Osteoblast (primary cell): ENCODE measurements at regions not wholly inside any gene's neighbourhood (a gene's known extent, or its start where the extent isn't known, plus 50 kb on each side); places are given as distances from the start of the nearest gene placed in this dataset.

ENCODE experiments used
- DNase-seq: peaks from one replicate; pipeline ENCODE4 v3.0.0; 2011; ENCODE audit warnings: low spot score, mixed read lengths; ENCODE audit not compliant: insufficient read length; ENCODE audit errors: missing footprints
- H2AFZ ChIP-seq: 2 replicates; pipeline ENCODE4 v1.6.0; 2011; ENCODE audit warnings: mild to moderate bottlenecking, low read length
- H3K27ac ChIP-seq: 2 replicates; pipeline ENCODE4 v1.5.1; 2011; ENCODE audit warnings: mild to moderate bottlenecking, low read depth, low read length, moderate library complexity
- H3K27me3 ChIP-seq: 2 replicates; pipeline ENCODE4 v1.6.0; 2012; ENCODE audit warnings: mild to moderate bottlenecking, control low read depth, inconsistent platforms, low read length, moderate library complexity; ENCODE audit not compliant: insufficient read depth
- H3K36me3 ChIP-seq: 2 replicates; pipeline ENCODE4 v1.5.1; 2011; ENCODE audit warnings: mild to moderate bottlenecking, low read length, control low read depth, moderate library complexity; ENCODE audit not compliant: insufficient read depth
- H3K4me1 ChIP-seq: 2 replicates; pipeline ENCODE4 v1.5.1; 2011; ENCODE audit warnings: mild to moderate bottlenecking, low read length, control low read depth, moderate library complexity; ENCODE audit not compliant: insufficient read depth
- H3K4me2 ChIP-seq: 2 replicates; pipeline ENCODE4 v1.6.0; 2011; ENCODE audit warnings: mild to moderate bottlenecking, low read length; ENCODE audit not compliant: insufficient read depth
- H3K4me3 ChIP-seq: fragments of 200-600 bp; sonication (generic); 3 replicates; pipeline ENCODE4 v1.5.1; 2012; ENCODE audit warnings: mild to moderate bottlenecking, low read length, inconsistent platforms; ENCODE audit not compliant: insufficient read depth
- H3K79me2 ChIP-seq: 2 replicates; pipeline ENCODE4 v1.6.0; 2012; ENCODE audit warnings: mild to moderate bottlenecking, low read length, control low read depth, inconsistent platforms; ENCODE audit not compliant: insufficient read depth
- H3K9me3 ChIP-seq: 2 replicates; pipeline ENCODE4 v1.5.1; 2011; ENCODE audit warnings: low read depth, low read length, control low read depth
- H4K20me1 ChIP-seq: 2 replicates; pipeline ENCODE4 v1.6.0; 2012; ENCODE audit warnings: mild to moderate bottlenecking, low read length, control low read depth; ENCODE audit not compliant: insufficient read depth
- CTCF ChIP-seq: IDR thresholded peaks from 2 replicates; pipeline ENCODE4 v1.5.1; 2011; ENCODE audit warnings: mild to moderate bottlenecking, low read depth, low read length, moderate library complexity; ENCODE audit errors: extremely low read depth

DNA sequence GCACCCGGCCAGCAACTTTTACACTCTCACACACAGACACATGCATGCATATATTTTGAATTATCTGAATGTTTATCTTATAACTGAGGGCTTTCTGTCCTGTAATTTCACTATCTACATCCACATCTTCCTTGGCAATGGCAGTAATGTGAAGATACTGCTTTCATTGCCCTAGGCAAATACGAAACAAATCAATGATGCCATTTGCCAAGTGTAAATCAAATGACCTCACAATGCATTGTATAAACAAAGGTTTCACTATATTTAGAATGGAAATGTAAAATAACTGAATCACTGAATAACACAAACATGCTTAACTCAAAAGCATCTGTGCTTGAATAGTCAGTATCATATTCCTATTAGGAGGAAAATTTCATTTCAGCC, 455.6 kb downstream of the TBL1XR1 start:
- no peaks in the 10 kb centered on the region for H3K4me1 ChIP-seq
- no peak overlapping the region for H2AFZ ChIP-seq
- no peaks in the 10 kb centered on the region for H3K79me2 ChIP-seq
- H3K27me3 ChIP-seq: no peaks in the 10 kb centered on the region
- no peak for TF ChIP-seq CTCF
- H3K36me3 ChIP-seq: no peaks in the 10 kb centered on the region
- no peaks in the 10 kb centered on the region for H4K20me1 ChIP-seq
- H3K27ac ChIP-seq: no peak overlapping the region
- H3K4me3 ChIP-seq: no peak overlapping the region
- DNase-seq: no peak
- no peaks in the 10 kb centered on the region for H3K9me3 ChIP-seq
- no peak overlapping the region for H3K4me2 ChIP-seq

GRCh38 chr3:176740906-176741663, 456.2 kb downstream of the TBL1XR1 start:
- Histone ChIP-seq H2AFZ (no peak overlapping the region), H3K27me3 (no peaks in the 10 kb centered on the region), H3K79me2 (no peaks in the 10 kb centered on the region), H3K4me1 (no peaks in the 10 kb centered on the region), H3K4me3 (no peak overlapping the region), H3K27ac (no peak overlapping the region), H3K36me3 (no peaks in the 10 kb centered on the region), H4K20me1 (no peaks in the 10 kb centered on the region), H3K9me3 (no peaks in the 10 kb centered on the region), H3K4me2 (no peak overlapping the region)
- no peak for TF ChIP-seq CTCF
- no peak for DNase-seq

DNA sequence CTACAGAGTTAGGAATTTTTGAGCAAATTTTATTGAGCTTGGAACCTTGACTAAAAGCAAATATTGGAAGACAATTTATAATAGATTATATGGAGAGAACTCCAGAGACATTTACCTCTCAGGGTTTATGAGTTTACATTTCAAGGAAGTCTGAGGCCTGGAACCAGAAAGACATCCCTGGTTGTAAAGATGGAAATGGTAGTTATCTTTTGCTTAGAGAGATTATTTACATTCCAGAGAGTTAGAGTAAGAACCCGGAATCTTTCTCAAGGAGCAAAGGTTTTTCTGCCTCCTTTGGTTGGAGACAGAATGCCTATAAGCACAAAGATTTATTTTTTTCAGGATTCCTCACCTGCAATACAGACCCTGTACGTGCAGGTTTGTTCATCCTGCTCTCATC, 458.1 kb downstream of the TBL1XR1 start:
- no peak overlapping the region for H3K4me3 ChIP-seq
- no peak overlapping the region for H2AFZ ChIP-seq
- DNase-seq: no peak
- H3K27ac ChIP-seq: no peak overlapping the region
- no peaks in the 10 kb centered on the region for H3K4me1 ChIP-seq
- H3K27me3 ChIP-seq: no peaks in the 10 kb centered on the region
- TF ChIP-seq CTCF: no peak
- H3K36me3 ChIP-seq: no peaks in the 10 kb centered on the region
- no peaks in the 10 kb centered on the region for H3K9me3 ChIP-seq
- H3K4me2 ChIP-seq: no peak overlapping the region
- H3K79me2 ChIP-seq: no peaks in the 10 kb centered on the region
- no peaks in the 10 kb centered on the region for H4K20me1 ChIP-seq

- Histone ChIP-seq H4K20me1 (no peaks in the 10 kb centered on the region), H3K4me1 (no peaks in the 10 kb centered on the region), H3K36me3 (no peaks in the 10 kb centered on the region), H3K79me2 (no peaks in the 10 kb centered on the region), H3K4me3 (no peak overlapping the region), H3K27ac (no peak overlapping the region), H3K27me3 (no peaks in the 10 kb centered on the region), H3K4me2 (no peak overlapping the region), H3K9me3 (no peaks in the 10 kb centered on the region), H2AFZ (no peak overlapping the region)
- no peak for TF ChIP-seq CTCF
- no peak for DNase-seq
Measured at GRCh38 chr3:176737480-176738110, 459.7 kb downstream of the TBL1XR1 start.
